Subcutaneous abdominal adipose tissue (tissue), 5 donors: ENCODE measurements at regions not wholly inside any gene's neighbourhood (a gene's known extent, or its start where the extent isn't known, plus 50 kb on each side); places are given as distances from the start of the nearest gene placed in this dataset.
"Not testable (repeated sequence)": the region's sequence is repeated elsewhere in the genome, so short reads cannot be mapped to it uniquely, and the experiment has no call there.

Experiments
- H3K27ac ChIP-seq: one replicate; pipeline ENCODE4 v1.7.0; 2013; ENCODE audit warnings: low read depth, mild to moderate bottlenecking, inconsistent platforms, low read length, moderate library complexity
- H3K27me3 ChIP-seq, 5 donors: one replicate each; pipeline ENCODE4 v1.7.0; 2013; ENCODE audit warnings: low read length in 5 of 5, inconsistent platforms in 1 of 5; ENCODE audit not compliant: control insufficient read depth in 5 of 5, insufficient read depth in 4 of 5
- H3K36me3 ChIP-seq, 5 donors: one replicate each; pipeline ENCODE4 v1.7.0; 2013; ENCODE audit warnings: low read length in 5 of 5; ENCODE audit not compliant: control insufficient read depth in 5 of 5, insufficient read depth in 5 of 5
- H3K4me1 ChIP-seq, 5 donors: one replicate each; pipeline ENCODE4 v1.7.0; 2013; ENCODE audit warnings: low read length in 5 of 5, mild to moderate bottlenecking in 3 of 5, moderate library complexity in 1 of 5; ENCODE audit not compliant: control insufficient read depth in 5 of 5, insufficient read depth in 5 of 5
- H3K4me3 ChIP-seq, 5 donors: one replicate each; pipeline ENCODE4 v1.7.0; 2013; ENCODE audit warnings: low read length in 5 of 5, low read depth in 1 of 5
- H3K9ac ChIP-seq, 5 donors: one replicate each; pipeline ENCODE4 v1.7.0; 2013; ENCODE audit warnings: low read length in 5 of 5, mild to moderate bottlenecking in 4 of 5, moderate library complexity in 3 of 5
- H3K9me3 ChIP-seq, 5 donors: one replicate each; pipeline ENCODE4 v1.7.0; 2013; ENCODE audit warnings: low read length in 5 of 5; ENCODE audit not compliant: control insufficient read depth in 5 of 5
- donor health status: healthy.
- donor health status: healthy.
- donor health status: healthy.
- donor health status: healthy.
- donor health status: healthy.

DNA sequence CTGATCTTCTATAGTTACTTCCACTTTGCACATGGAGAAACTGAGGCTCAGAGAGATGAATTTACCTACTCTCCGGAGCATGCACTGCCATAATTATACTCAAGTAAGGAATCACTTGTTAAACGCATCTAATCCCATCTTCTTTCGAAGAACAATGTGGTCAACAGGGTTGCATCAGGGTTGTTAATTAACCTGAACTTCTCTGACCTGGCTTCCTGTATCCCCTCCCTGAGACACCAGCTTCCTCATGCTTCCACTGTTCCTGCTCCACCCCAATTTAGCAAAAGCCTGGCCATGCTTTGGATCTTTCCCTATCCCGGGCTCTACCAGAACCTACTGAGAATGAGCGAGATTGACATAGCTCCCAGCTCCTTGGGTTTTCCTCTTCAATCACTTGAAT lies 136.7 kb downstream of the SMIM20 start:
- H3K4me1 ChIP-seq: peaks cover 11 to 49% (median 48%) of the 10 kb centered on the region in 5 donors
- H3K27me3 ChIP-seq: peaks cover 0 to 4% (median 0%) of the 10 kb centered on the region in 5 donors
- no peak overlapping the region for H3K27ac ChIP-seq
- H3K9ac ChIP-seq: no peak overlapping the region
- H3K9me3 ChIP-seq: no peaks in the 10 kb centered on the region
- no peak overlapping the region for H3K4me3 ChIP-seq
- no peaks in the 10 kb centered on the region for H3K36me3 ChIP-seq

DNA sequence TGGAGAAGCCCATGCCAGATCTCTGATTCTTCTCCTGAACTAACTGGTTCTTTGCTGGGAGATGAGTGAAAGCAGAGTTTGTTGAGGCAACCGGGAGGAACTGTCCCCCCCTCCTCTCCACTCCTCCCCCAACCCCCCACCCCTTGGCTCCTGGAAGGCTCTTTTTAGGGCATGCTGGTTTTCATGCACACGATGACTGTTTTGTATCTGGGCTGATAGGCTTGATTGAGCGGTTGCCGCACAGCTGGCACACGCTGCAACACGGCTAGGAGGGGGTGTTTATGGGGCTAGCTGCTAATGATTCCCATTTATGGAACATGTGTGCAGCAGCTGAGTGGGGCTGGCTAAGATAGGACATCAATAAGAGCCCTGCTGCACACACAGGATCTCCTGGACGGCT lies 137.2 kb downstream of the SMIM20 start:
- no peaks in the 10 kb centered on the region for H3K36me3 ChIP-seq
- no peak overlapping the region for H3K27ac ChIP-seq
- no peak overlapping the region for H3K4me3 ChIP-seq
- no peaks in the 10 kb centered on the region for H3K9me3 ChIP-seq
- H3K9ac ChIP-seq: no peak overlapping the region
- peaks cover 11 to 49% (median 48%) of the 10 kb centered on the region in 5 donors for H3K4me1 ChIP-seq
- H3K27me3 ChIP-seq: peaks cover 0 to 7% (median 0%) of the 10 kb centered on the region in 5 donors

DNA sequence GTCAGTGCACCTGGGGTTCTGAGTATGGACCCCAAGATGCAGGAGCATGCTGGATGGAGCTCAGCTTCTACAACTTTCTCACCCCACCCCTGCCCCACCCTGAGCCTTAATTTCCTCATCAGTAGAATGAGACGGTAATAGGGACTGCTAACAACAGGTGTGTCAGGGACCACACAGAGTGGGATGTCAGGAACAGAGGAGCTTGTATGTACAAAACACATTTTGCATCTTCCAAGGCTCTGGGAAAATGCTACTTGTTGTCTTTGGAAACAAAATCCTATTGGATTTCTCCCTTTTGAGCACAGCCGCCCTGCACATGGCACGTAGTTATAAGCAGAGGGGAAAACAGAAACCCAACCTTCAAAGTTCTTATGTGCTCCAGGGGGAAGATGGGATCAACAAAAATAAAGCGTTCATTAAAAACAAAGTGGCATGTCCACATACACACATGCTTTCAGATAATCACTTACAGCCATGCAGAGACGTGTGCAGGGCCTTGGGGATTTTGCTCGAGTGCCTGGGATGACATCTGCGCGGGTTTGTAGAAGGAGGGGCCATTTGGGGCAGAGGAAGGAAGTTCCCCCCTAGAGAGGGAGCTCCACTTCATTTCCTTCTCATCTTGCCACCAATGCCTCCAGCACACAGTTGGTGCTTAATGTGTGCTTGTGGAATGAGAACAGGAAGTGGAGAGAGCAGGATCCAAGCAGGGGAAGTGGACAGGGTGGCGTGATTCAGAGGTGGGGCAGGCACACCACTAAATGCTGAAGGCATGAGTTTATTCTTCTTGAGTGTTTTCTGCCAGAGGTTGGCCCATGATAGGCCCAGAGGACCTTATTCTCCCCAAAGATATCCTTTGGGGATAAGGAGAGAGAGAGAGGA lies 138.9 kb downstream of the SMIM20 start:
- H3K27me3 ChIP-seq: peaks cover 0 to 7% (median 0%) of the 10 kb centered on the region in 5 donors
- peaks cover 11 to 46% (median 44%) of the 10 kb centered on the region in 5 donors for H3K4me1 ChIP-seq
- no peak overlapping the region for H3K9ac ChIP-seq
- no peak overlapping the region for H3K4me3 ChIP-seq
- H3K36me3 ChIP-seq: no peaks in the 10 kb centered on the region
- no peaks in the 10 kb centered on the region for H3K9me3 ChIP-seq
- H3K27ac ChIP-seq: no peak overlapping the region

- Histone ChIP-seq H3K9ac (no peak overlapping the region), H3K27me3 (peaks cover 0 to 7% (median 0%) of the 10 kb centered on the region in 5 donors), H3K27ac (no peak overlapping the region), H3K4me3 (no peak overlapping the region), H3K9me3 (no peaks in the 10 kb centered on the region), H3K4me1 (peaks cover 11 to 38% (median 36%) of the 10 kb centered on the region in 5 donors), H3K36me3 (no peaks in the 10 kb centered on the region)
Measured at GRCh38 chr4:26053761-26054160, 139.7 kb downstream of the SMIM20 start.

DNA sequence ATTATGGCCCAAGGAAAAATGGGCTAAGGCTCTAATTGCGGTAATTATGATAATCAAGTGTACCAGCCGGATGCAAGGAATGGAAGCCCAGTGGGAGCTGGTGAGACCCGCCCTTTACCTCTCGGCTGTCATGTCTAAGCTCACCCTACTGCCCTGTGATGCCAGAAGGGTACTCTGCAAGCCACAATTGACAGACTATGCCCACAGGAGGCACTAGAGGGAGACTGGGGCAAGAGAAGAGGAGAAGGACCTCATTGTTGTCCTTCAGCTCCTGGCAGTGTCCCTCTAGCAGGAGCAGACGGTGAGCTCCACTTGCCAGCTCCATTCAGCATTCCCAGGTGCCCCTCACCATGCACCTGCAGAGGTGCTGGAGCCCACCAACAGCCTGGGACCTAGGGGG lies 141.8 kb downstream of the SMIM20 start:
- Histone ChIP-seq H3K36me3 (no peaks in the 10 kb centered on the region), H3K9ac (no peak overlapping the region), H3K27ac (no peak overlapping the region), H3K4me1 (peaks cover 4 to 18% (median 15%) of the 10 kb centered on the region in 5 donors), H3K4me3 (no peak overlapping the region), H3K9me3 (no peaks in the 10 kb centered on the region), H3K27me3 (peaks cover 0 to 7% (median 0%) of the 10 kb centered on the region in 5 donors)

DNA sequence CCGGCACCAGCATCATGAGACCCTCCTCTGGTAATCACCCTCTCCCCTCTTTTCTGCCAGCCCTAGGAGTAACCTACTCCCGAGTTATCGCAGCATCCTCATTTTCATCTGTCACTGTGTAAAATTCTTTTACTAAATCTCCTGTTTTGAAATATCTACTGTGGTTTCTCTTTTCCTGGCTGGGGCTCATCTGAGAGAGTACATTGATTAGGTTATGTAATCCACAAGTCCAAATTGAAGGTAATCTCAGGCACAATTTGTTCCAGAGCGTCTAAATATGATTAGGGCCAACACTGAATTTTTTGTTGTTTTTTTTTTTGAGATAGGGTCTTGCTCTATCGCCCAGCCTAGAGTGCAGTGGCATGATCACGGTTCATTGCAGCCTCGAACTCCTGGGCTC lies 142.4 kb downstream of the SMIM20 start:
- H3K9ac ChIP-seq: no peak overlapping the region
- H3K36me3 ChIP-seq: no peaks in the 10 kb centered on the region
- H3K9me3 ChIP-seq: no peaks in the 10 kb centered on the region
- no peak overlapping the region for H3K27ac ChIP-seq
- peaks cover 4 to 15% (median 12%) of the 10 kb centered on the region in 5 donors for H3K4me1 ChIP-seq
- H3K4me3 ChIP-seq: no peak overlapping the region
- H3K27me3 ChIP-seq: peaks cover 0 to 7% (median 0%) of the 10 kb centered on the region in 5 donors

DNA sequence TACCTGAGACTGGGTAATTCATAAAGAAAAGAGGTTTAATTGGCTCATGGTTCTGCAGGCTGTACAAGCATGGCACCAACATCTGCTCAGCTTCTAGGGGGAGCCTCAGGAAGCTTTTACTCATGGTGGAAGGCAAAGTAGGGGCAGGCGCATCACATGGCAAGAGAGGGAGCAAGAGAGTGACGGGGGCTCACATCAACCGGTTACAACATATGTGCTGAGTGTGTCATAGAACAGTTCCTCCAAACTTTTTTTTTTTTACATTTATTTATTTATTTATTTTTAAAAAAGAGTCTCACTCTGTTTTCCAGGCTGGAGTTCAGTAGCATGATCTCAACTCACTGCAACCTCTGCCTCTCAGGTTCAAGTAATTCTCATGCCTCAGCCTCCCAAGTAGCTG lies 143.8 kb downstream of the SMIM20 start:
- not testable (repeated sequence) for H3K4me3 ChIP-seq, H3K36me3 ChIP-seq, H3K27me3 ChIP-seq, H3K9me3 ChIP-seq, H3K9ac ChIP-seq, H3K27ac ChIP-seq
- H3K4me1 ChIP-seq: peaks cover 3 to 13% (median 12%) of the 10 kb centered on the region in 5 donors

GRCh38 chr4:26058537-26058936 lies 144.5 kb downstream of the SMIM20 start:
- Histone ChIP-seq H3K9me3 (no peaks in the 10 kb centered on the region), H3K27me3 (peaks cover 0 to 2% (median 0%) of the 10 kb centered on the region in 5 donors), H3K36me3 (no peaks in the 10 kb centered on the region), H3K4me1 (peaks cover 2 to 10% (median 9%) of the 10 kb centered on the region in 5 donors), H3K9ac (no peak overlapping the region), H3K27ac (no peak overlapping the region), H3K4me3 (no peak overlapping the region)

DNA sequence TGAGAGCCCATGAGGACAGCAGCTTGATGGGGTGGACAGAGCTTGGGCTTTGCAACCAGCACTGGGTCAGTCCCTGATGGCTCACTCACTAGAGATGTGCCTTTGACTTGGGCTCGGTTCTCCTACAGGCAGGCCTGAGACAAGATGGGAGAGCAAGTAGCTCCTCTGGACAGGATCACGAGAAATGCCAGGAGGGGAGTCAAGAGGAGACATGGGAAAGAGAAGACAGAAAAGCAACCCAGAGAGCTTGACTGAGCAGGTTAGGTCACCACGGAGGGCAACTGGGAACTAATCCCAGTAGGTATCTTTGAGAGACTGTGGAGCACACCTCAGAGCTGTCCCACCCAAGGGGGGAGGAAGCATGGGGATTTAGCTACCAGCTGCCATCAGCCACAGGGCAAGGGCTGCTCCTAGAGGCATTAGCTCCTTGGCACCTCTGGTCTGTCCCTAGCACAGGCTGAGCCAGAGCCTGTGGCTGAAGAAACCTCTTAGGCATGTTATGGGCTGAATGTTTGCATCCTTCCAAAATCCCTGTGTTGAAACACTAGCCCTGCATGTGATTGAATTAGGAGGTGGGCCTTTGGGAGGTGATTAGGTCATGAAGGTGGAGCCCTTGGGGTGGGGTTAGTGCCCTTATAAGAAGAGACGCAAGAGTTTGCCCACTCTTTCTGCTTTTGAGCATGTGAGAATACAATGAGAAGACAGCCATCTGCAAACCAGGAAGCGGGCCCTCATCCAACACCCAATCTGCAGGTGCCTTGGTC lies 145.6 kb downstream of the SMIM20 start:
- Histone ChIP-seq H3K4me1 (peaks cover 2 to 9% (median 8%) of the 10 kb centered on the region in 5 donors), H3K27ac (no peak overlapping the region), H3K36me3 (no peaks in the 10 kb centered on the region), H3K27me3 (peaks cover 0 to 2% (median 0%) of the 10 kb centered on the region in 5 donors), H3K4me3 (no peak overlapping the region), H3K9me3 (no peaks in the 10 kb centered on the region), H3K9ac (no peak overlapping the region)

GRCh38 chr4:26060286-26060685 lies 146.3 kb downstream of the SMIM20 start:
- no peak overlapping the region for H3K27ac ChIP-seq
- H3K36me3 ChIP-seq: no peaks in the 10 kb centered on the region
- no peak overlapping the region for H3K4me3 ChIP-seq
- H3K4me1 ChIP-seq: peaks cover 2 to 9% (median 8%) of the 10 kb centered on the region in 5 donors
- H3K27me3 ChIP-seq: peaks cover 0 to 2% (median 0%) of the 10 kb centered on the region in 5 donors
- no peaks in the 10 kb centered on the region for H3K9me3 ChIP-seq
- no peak overlapping the region for H3K9ac ChIP-seq
